ENCODE measurements at regions not wholly inside any gene's neighbourhood (a gene's known extent, or its start where the extent isn't known, plus 50 kb on each side); places are given as distances from the start of the nearest gene placed in this dataset.

- H3K4me3 ChIP-seq, result no peak overlapping the region
- no peaks in the 10 kb centered on the region for H3K36me3 ChIP-seq
- TF ChIP-seq CTCF (IDR thresholded peaks at IDR 0.05), result no peak
- H3K4me1 ChIP-seq, result no peaks in the 10 kb centered on the region
- intact Hi-C loops (cut with DNase I), result no loop called here
- ATAC-seq (no peak), DNase-seq (no peak)
- no peaks in the 10 kb centered on the region for H3K9me3 ChIP-seq
- no peaks in the 10 kb centered on the region for H3K27me3 ChIP-seq
- H3K27ac ChIP-seq, result no peak overlapping the region
Measured at GRCh38 chr4:81802285-81802846, 330.7 kb upstream of the RASGEF1B start.

- no peak for TF ChIP-seq CTCF (IDR thresholded peaks at IDR 0.05)
- H3K4me1 ChIP-seq, result no peaks in the 10 kb centered on the region
- no peaks in the 10 kb centered on the region for H3K9me3 ChIP-seq
- intact Hi-C loops (cut with DNase I), result no loop called here
- no peaks in the 10 kb centered on the region for H3K36me3 ChIP-seq
- ATAC-seq (peak; percentile 30), DNase-seq (no peak)
- H3K4me3 ChIP-seq, result no peak overlapping the region
- H3K27ac ChIP-seq, result no peak overlapping the region
- no peaks in the 10 kb centered on the region for H3K27me3 ChIP-seq
Measured at GRCh38 chr4:81799371-81799770, 327.7 kb upstream of the RASGEF1B start.

GRCh38 chr4:81796790-81797528 lies 325.3 kb upstream of the RASGEF1B start:
- intact Hi-C loops (cut with DNase I), result no loop called here

GRCh38 chr4:81792521-81792920 lies 320.8 kb upstream of the RASGEF1B start:
- no peaks in the 10 kb centered on the region for H3K9me3 ChIP-seq
- ATAC-seq (no peak), DNase-seq (no peak)

More at GRCh38 chr4:81796790-81797528, 325.3 kb upstream of the RASGEF1B start:
- ATAC-seq (no peak), DNase-seq (no peak)
- H3K36me3 ChIP-seq, result no peaks in the 10 kb centered on the region
- no peak overlapping the region for H3K27ac ChIP-seq
- TF ChIP-seq CTCF (IDR thresholded peaks at IDR 0.05), result no peak
- H3K27me3 ChIP-seq, result no peaks in the 10 kb centered on the region
- H3K4me3 ChIP-seq, result no peak overlapping the region
- H3K4me1 ChIP-seq, result no peaks in the 10 kb centered on the region
- H3K9me3 ChIP-seq, result no peaks in the 10 kb centered on the region

More at GRCh38 chr4:81792521-81792920, 320.8 kb upstream of the RASGEF1B start:
- Histone ChIP-seq H3K4me3 (no peak overlapping the region), H3K27ac (no peak overlapping the region), H3K4me1 (no peaks in the 10 kb centered on the region), H3K36me3 (no peaks in the 10 kb centered on the region), H3K27me3 (no peaks in the 10 kb centered on the region)
- TF ChIP-seq CTCF (IDR thresholded peaks at IDR 0.05), result no peak
- intact Hi-C loops (cut with DNase I), result no loop called here
